ENCODE measurements at regions not wholly inside any gene's neighbourhood (a gene's known extent, or its start where the extent isn't known, plus 50 kb on each side); places are given as distances from the start of the nearest gene placed in this dataset.

DNA sequence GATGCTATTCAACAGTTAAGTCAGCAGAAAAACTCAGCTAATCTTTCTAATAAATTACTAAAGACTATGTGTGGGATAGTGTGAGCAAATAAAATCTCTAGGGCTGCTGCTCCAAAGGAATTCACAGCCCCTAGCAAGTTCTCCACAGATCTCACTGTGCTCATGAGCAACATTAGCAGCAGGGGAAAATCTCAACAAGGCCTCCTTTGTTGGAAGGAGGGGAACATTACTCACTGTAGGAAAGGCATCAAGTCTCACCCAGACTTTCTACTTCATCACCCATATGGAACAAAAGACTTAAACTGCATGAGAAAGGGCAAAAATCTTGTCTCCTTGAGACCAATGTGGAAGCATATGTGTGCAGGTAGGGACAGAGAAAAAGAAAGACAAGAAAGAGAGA lies 726.4 kb upstream of the SLC35B3 start:
- FAIRE-seq (no peak), DNase-seq (ENCODE audit: low read depth, low spot score) (no peak)
- no TSS peak for BruUV-seq (replicated peaks)
- Histone ChIP-seq H3K9ac (replicated peaks; ENCODE audit: extremely low read depth, insufficient read depth, low read length) (no peak overlapping the region), H3K9me3 (replicated peaks; ENCODE audit: control insufficient read depth, insufficient read depth, low read length) (peaks cover 2% of the 10 kb centered on the region), H4K20me1 (replicated peaks; ENCODE audit: control insufficient read depth, extremely low read depth, insufficient read depth, low read length) (no peaks in the 10 kb centered on the region), H3K27me3 (ENCODE audit: control insufficient read depth in 2 of 2, insufficient read depth in 2 of 2, low read length in 2 of 2) (no peaks in the 10 kb centered on the region), H3K36me3 (ENCODE audit: control insufficient read depth in 2 of 2, extremely low read depth in 1 of 2, insufficient read depth in 2 of 2, low read length in 2 of 2) (no peaks in the 10 kb centered on the region), H3K27ac (ENCODE audit: insufficient read depth, low read depth, low read length) (no peak overlapping the region), H3K9me1 (replicated peaks; ENCODE audit: control insufficient read depth, extremely low read depth, insufficient read depth, low read length) (no peaks in the 10 kb centered on the region), H3K4me2 (ENCODE audit: insufficient read depth, low read length) (no peak overlapping the region), H3K4me3 (replicated peaks in 1 of 3; ENCODE audit: insufficient read depth in 1 of 3, low read depth in 1 of 3, low read length in 3 of 3) (no peak overlapping the region), H3K4me1 (ENCODE audit: control insufficient read depth, extremely low read depth, insufficient read depth, low read length) (no peaks in the 10 kb centered on the region), H3K79me2 (ENCODE audit: control insufficient read depth, insufficient read depth, low read length) (no peaks in the 10 kb centered on the region), H2AFZ (ENCODE audit: low read depth, low read length) (no peak overlapping the region)
- intact Hi-C loops (cut with micrococcal nuclease), result no loop called here
- dilution Hi-C loops (cut with MboI; ENCODE audit: extremely low pct_ligation_motif_present, low sequenced_read_pairs), result no loop called here
- ChIA-PET CTCF (no interaction called here), POLR2A (no interaction called here)
- TF ChIP-seq GATA2 (IDR thresholded peaks at IDR 0.05; ENCODE audit: insufficient read depth, insufficient read length, low read depth, low read length), result no peak
- TF ChIP-seq, protein P1, sequence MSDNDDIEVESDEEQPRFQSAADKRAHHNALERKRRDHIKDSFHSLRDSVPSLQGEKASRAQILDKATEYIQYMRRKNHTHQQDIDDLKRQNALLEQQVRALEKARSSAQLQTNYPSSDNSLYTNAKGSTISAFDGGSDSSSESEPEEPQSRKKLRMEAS (IDR thresholded peaks at IDR 0.05; ENCODE audit: insufficient read depth, insufficient read length), result no peak
- no peak for TF ChIP-seq FOS (IDR thresholded peaks at IDR 0.05; ENCODE audit: borderline replicate concordance, insufficient read depth, low read length)
- no peak for TF ChIP-seq POLR2AphosphoS5 (IDR thresholded peaks at IDR 0.05; ENCODE audit: insufficient read depth, low read depth, low read length)
- TF ChIP-seq EZH2 (IDR thresholded peaks at IDR 0.05; ENCODE audit: borderline replicate concordance, low read depth, low read length, severe bottlenecking), result no peak
- no peak for TF ChIP-seq POLR2A (IDR thresholded peaks at IDR 0.05; ENCODE audit: low read depth, low read length)
- TF ChIP-seq MYC (IDR thresholded peaks at IDR 0.05; ENCODE audit: low read depth, low read length), result no peak
- no peak for TF ChIP-seq JUN (IDR thresholded peaks at IDR 0.05; ENCODE audit: borderline replicate concordance, insufficient read depth, insufficient read length, low read depth)
- TF ChIP-seq, protein P2, sequence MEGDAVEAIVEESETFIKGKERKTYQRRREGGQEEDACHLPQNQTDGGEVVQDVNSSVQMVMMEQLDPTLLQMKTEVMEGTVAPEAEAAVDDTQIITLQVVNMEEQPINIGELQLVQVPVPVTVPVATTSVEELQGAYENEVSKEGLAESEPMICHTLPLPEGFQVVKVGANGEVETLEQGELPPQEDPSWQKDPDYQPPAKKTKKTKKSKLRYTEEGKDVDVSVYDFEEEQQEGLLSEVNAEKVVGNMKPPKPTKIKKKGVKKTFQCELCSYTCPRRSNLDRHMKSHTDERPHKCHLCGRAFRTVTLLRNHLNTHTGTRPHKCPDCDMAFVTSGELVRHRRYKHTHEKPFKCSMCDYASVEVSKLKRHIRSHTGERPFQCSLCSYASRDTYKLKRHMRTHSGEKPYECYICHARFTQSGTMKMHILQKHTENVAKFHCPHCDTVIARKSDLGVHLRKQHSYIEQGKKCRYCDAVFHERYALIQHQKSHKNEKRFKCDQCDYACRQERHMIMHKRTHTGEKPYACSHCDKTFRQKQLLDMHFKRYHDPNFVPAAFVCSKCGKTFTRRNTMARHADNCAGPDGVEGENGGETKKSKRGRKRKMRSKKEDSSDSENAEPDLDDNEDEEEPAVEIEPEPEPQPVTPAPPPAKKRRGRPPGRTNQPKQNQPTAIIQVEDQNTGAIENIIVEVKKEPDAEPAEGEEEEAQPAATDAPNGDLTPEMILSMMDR (IDR thresholded peaks at IDR 0.05; ENCODE audit: extremely low read depth in 1 of 2, insufficient read depth in 1 of 2, low read depth in 1 of 2, low read length in 2 of 2), result no peak
